Hepatocyte (in vitro differentiated cells): ENCODE measurements at regions not wholly inside any gene's neighbourhood (a gene's known extent, or its start where the extent isn't known, plus 50 kb on each side); places are given as distances from the start of the nearest gene placed in this dataset.

Source experiments
- CTCF ChIP-seq: fragments of 200-600 bp; sonication (generic); IDR thresholded peaks from 2 replicates; pipeline ENCODE4 v1.5.1; 2016; ENCODE audit warnings: antibody characterized with exemption, mild to moderate bottlenecking; ENCODE audit not compliant: poor library complexity
- EZH2 ChIP-seq: fragments of 200-600 bp; sonication (generic); IDR thresholded peaks from 2 replicates; pipeline ENCODE4 v1.6.1; 2016; ENCODE audit warnings: antibody characterized with exemption, mild to moderate bottlenecking, borderline replicate concordance
- EZH2phosphoT487 ChIP-seq: fragments of 200-600 bp; sonication (generic); IDR thresholded peaks from one replicate; pipeline ENCODE4 v1.6.1; 2018; ENCODE audit warnings: antibody characterized with exemption, mild to moderate bottlenecking, low read depth, moderate library complexity; ENCODE audit not compliant: unreplicated experiment, severe bottlenecking

- peak; percentile 97 for TF ChIP-seq CTCF
- no peak for TF ChIP-seq EZH2
- no peak for TF ChIP-seq EZH2phosphoT487
Observed at GRCh38 chr20:63056236-63057170, 49.7 kb upstream of the BHLHE23 start.
